ENCODE measurements at regions not wholly inside any gene's neighbourhood (a gene's known extent, or its start where the extent isn't known, plus 50 kb on each side); places are given as distances from the start of the nearest gene placed in this dataset.

DNA sequence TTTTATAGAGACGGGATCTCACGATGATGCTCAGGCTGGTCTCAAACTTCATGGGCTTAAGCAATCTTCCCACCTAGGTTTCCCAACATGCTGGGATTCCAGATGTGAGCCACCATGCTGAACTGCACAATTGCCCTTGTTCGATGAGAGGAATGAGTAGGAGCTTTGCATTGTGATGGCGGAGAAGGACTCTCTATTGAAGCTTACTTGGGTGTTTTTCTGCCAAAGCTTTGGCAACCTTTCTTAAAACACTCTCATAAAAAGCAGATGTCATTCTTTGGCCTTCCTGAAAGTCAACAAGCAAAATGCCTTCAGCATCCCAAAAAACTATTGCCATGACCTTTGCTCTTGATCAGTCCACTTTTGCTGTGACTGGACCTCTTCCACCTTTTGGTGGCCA is 904.8 kb upstream of the TMEM132C start:
- H3K4me3 Mint-ChIP-seq: no peak overlapping the region
- DNase-seq (no peak), ATAC-seq (no peak)
- H3K9me3 Mint-ChIP-seq: peaks cover 0 to 9% of the 10 kb centered on the region in 2 donors
- no peaks in the 10 kb centered on the region for H3K27me3 Mint-ChIP-seq
- no peak overlapping the region for H3K27ac Mint-ChIP-seq
- H3K4me1 Mint-ChIP-seq: no peaks in the 10 kb centered on the region

DNA sequence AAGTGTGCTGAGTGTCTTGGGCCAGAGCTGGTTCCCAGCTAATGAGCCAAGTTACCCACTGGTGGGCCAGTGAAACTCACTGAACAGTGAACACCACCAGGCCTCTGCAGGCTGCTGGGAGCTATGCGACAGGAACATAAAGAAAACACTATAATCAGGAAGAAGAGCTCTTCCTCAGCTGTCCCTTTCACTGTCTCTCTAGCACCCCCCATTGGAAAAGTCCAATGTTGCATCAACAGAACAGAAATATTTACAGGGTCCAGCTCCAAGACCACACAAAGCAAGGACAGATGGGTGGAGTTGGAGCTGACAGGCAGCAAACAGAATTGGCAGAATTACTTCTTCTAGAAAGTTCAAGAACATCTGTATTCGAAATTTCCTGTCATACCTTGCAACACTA is 903.6 kb upstream of the TMEM132C start:
- DNase-seq: no peak
- Mint-ChIP-seq H3K9me3 (peaks cover 0 to 9% of the 10 kb centered on the region in 2 donors), H3K4me3 (no peak overlapping the region), H3K4me1 (no peaks in the 10 kb centered on the region), H3K27me3 (no peaks in the 10 kb centered on the region), H3K27ac (no peak overlapping the region)
- ATAC-seq: no peak

DNA sequence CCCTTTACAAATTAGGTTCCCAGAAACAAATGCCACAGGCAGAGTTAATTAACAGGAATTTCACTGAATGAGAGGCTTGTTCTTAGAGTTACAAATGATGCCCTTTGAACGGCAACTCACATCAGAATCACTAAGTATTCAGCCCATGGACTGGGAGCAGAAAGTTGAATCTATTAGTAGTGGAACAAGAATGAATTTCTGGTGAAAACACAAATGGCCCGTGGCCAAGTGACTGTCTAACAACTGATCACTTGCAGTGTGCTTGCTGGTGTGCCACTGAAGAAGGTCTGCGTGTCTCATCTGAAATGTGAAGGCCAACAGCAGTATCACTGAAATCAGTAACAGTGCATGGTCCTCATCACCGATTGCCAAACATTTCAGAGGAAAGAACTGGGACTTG is 893.4 kb upstream of the TMEM132C start:
- Mint-ChIP-seq H3K27ac (no peak overlapping the region), H3K27me3 (peaks cover 9% of the 10 kb centered on the region), H3K4me1 (no peaks in the 10 kb centered on the region), H3K4me3 (no peak overlapping the region), H3K9me3 (peaks cover 0 to 7% of the 10 kb centered on the region in 2 donors)
- ATAC-seq (no peak), DNase-seq (no peak)

DNA sequence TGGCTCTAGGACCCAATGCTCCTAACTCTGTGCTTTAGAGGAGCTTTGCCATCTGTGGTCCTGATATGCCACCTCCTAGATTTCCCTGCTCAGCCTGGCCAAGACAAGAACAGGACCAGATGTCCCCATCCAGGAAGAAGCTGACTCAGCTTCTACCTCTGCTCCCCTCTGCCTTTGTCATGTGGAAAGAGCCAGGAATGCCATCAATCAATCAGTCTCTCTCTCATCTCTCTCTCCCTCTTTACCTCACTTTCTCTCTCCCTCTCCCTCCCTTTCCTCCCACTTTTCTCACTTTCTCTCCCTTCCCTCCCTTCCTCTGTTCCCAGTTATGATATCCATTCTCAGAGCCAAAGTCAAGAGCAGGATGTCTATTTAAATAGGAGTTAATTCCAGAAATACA is 892.5 kb upstream of the TMEM132C start:
- Mint-ChIP-seq H3K9me3 (peaks cover 0 to 7% of the 10 kb centered on the region in 2 donors), H3K4me1 (no peaks in the 10 kb centered on the region), H3K4me3 (no peak overlapping the region), H3K27me3 (peaks cover 9% of the 10 kb centered on the region), H3K27ac (no peak overlapping the region)
- ATAC-seq (no peak), DNase-seq (no peak)

DNA sequence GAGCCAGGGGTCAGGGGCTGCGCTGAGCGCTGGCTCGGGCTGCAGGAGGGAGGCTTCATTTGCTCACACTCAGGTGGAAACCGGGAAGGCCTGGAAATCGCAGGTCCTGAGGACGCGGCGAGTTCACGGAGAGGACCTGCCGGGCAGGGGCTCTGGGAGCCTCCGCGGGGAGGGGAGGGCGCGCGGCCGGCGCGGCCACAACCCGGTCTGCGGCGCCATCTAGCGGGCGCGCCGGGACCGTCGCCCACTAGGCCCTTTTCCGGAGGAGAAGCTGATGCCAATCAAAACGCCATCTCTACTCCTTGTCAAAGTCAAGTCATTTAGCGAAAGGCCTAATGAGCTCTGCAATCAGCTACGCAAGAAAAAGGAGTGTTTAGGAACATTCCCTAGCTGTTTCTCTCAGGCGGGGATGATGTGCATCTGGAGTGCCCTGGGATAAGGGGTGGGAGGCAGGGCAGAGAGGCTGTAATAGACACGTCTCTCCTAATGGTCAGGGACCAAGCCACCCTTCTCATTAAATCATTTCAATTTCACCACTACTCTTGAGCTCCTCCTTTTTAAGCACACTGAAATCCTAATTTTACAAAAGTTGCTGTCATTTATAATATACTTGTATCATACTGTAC is 885.8 kb upstream of the TMEM132C start:
- no peaks in the 10 kb centered on the region for H3K9me3 Mint-ChIP-seq
- peak; percentile 76 for ATAC-seq
- no peaks in the 10 kb centered on the region for H3K4me1 Mint-ChIP-seq
- H3K27me3 Mint-ChIP-seq: peaks cover 8% of the 10 kb centered on the region
- DNase-seq: peak; percentile 29 to 41
- peak overlapping the region in 1 of 2 donors; percentile 15 for H3K4me3 Mint-ChIP-seq
- no peak overlapping the region for H3K27ac Mint-ChIP-seq

DNA sequence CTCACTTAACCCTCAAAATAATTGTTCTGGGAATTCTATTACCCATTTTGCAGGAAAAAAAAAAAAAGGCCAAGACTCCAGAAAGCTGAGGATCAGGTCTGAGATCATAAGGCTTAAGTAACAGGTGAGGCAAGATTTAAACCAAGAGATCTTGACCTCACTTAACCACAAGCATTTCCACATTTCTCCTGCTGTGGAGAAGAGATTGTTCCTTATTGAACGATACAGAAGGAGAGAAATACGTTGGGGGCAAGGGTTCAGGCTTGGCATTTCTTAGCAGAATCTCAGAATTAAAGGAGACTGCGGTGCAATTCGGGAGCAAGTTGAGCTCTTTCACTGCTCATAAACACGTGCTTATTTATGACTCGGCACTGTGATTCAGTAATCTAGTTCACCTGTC is 885.3 kb upstream of the TMEM132C start:
- Mint-ChIP-seq H3K27me3 (peaks cover 8% of the 10 kb centered on the region), H3K27ac (no peak overlapping the region), H3K4me1 (no peaks in the 10 kb centered on the region), H3K4me3 (no peak overlapping the region), H3K9me3 (no peaks in the 10 kb centered on the region)
- DNase-seq (no peak), ATAC-seq (no peak)

DNA sequence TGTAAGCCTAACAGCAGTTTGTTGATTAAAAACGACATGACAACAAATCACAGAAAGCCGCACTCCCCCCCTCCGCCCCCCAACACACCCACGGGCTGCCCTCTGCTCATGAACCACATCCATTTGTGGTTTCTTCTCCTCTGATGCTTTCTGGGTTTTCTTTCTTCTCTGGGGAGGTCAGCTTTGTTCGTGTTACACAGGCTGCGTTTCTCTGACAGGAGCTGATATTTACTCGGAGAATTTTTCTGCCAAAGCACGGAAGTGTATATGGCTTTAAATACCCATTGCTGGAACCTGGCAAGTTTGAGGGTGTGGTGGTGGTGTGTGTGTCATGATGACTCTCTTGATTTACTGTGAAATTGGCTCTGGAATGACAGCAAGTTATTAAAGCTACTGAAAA is 883.7 kb upstream of the TMEM132C start:
- no peak overlapping the region for H3K4me3 Mint-ChIP-seq
- no peak for DNase-seq
- peaks cover 8% of the 10 kb centered on the region for H3K27me3 Mint-ChIP-seq

DNA sequence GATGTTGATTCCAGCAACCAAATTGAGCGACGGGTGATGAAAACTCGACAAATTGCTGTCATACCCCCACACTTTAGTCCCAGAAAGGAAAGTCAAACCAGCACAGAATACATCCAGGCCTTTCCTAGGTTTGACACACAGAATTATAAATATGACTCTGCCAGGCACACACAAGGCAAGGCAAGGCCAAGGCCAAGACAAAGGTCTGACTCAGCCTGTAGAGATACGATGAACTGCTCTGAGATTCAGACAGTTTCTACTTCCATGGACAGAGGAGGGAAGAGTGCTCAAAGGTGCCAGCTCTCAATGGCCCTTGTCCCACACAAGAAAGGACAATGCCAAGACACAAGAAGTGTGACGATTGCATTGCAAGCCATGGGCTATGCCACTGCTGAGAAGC is 880.2 kb upstream of the TMEM132C start:
- H3K4me3 Mint-ChIP-seq: no peak overlapping the region

More for the DNA sequence above, 883.7 kb upstream of the TMEM132C start:
- no peaks in the 10 kb centered on the region for H3K4me1 Mint-ChIP-seq
- ATAC-seq: no peak
- no peaks in the 10 kb centered on the region for H3K9me3 Mint-ChIP-seq
- H3K27ac Mint-ChIP-seq: no peak overlapping the region

DNA sequence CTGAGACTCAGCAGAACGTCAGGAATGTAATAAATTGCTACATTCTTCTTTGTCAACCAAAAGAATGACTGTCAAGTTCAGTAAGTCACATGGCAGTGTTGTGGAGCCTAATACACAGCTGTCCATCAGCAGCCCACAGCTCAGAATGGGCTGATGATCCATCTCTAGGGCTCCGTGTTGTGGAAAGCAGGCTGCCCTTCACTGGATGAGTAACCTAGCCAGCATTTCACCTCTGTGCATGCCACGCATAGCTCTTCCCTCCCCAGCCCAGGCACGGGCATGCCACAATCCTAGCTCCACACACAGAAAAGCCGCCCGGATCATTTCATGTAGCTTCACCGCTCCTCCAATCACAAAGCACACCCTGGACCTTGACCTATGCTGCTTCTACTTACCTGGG is 878.0 kb upstream of the TMEM132C start:
- H3K4me1 Mint-ChIP-seq: no peaks in the 10 kb centered on the region
- H3K27ac Mint-ChIP-seq: no peak overlapping the region
- no peaks in the 10 kb centered on the region for H3K9me3 Mint-ChIP-seq
- H3K4me3 Mint-ChIP-seq: no peak overlapping the region
- ATAC-seq (no peak), DNase-seq (no peak)
- no peaks in the 10 kb centered on the region for H3K27me3 Mint-ChIP-seq

More for the DNA sequence above, 880.2 kb upstream of the TMEM132C start:
- no peaks in the 10 kb centered on the region for H3K9me3 Mint-ChIP-seq
- no peaks in the 10 kb centered on the region for H3K27me3 Mint-ChIP-seq
- ATAC-seq (no peak), DNase-seq (no peak)
- no peaks in the 10 kb centered on the region for H3K4me1 Mint-ChIP-seq
- H3K27ac Mint-ChIP-seq: no peak overlapping the region

DNA sequence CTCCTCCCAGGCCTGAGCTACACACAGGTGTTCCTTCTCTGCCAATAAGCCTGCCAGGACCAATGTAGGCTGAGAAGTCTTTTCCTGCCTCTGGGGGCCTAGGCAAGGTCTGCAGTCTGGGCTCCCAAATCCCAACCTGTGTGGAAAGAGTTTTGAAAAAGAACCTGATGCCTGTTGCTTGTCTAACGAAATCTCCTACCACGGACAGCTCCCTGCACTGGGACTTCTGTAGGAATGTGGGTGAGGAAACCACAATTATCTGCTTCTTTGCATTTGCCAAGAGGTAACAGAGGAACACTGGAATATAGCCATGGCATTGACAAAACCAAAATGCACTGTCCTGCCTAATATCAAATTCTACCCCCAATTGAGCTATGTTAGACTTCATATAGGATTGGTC is 877.0 kb upstream of the TMEM132C start:
- Mint-ChIP-seq H3K4me1 (no peaks in the 10 kb centered on the region), H3K4me3 (no peak overlapping the region)
- DNase-seq: no peak

DNA sequence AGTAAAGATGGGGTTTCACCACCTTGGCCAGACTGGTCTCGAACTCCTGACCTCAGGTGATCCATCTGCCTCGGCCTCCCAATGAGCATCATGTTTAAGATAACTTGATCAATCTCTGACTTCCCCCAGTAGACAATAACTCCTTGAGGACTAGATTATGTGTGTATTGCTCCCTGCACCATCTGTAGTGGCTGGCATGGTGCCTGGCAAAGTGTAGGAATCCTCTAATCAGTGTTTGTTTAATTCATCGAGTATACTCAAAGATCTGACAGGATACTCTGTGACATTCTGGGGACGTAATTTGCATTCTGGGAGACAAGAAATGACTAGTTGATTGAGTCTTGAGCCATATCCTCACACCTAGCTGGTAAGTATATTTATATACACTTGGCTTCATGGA is 873.5 kb upstream of the TMEM132C start:
- Mint-ChIP-seq H3K9me3 (no peaks in the 10 kb centered on the region), H3K27ac (no peak overlapping the region)

More for the DNA sequence above, 877.0 kb upstream of the TMEM132C start:
- no peak for ATAC-seq
- Mint-ChIP-seq H3K27me3 (peaks cover 4% of the 10 kb centered on the region), H3K9me3 (no peaks in the 10 kb centered on the region), H3K27ac (no peak overlapping the region)

DNA sequence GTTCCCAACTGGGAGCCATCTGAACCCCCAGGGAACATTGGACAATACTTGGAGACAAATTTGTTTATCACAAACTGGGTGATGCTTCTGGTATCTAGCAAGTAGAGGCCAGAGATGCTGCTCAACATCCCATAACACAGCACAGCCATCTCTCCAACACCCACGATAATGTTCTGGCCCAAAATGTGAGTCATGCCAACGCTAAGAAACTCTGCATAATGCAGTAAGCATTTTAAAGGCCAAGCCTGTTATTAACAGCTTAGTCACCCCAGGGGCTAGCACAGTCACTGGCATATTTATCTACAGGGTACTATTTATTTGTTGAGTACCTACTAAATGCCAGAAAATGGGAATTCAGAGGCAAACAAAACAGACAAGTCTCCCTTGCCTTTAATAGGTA is 873.1 kb upstream of the TMEM132C start:
- no peak for ATAC-seq
- DNase-seq: no peak
- Mint-ChIP-seq H3K4me1 (no peaks in the 10 kb centered on the region), H3K4me3 (no peak overlapping the region), H3K27ac (no peak overlapping the region), H3K9me3 (no peaks in the 10 kb centered on the region), H3K27me3 (peaks cover 19% of the 10 kb centered on the region)

More for the DNA sequence above, 873.5 kb upstream of the TMEM132C start:
- no peak for DNase-seq
- Mint-ChIP-seq H3K4me1 (no peaks in the 10 kb centered on the region), H3K27me3 (peaks cover 19% of the 10 kb centered on the region), H3K4me3 (no peak overlapping the region)
- no peak for ATAC-seq

DNA sequence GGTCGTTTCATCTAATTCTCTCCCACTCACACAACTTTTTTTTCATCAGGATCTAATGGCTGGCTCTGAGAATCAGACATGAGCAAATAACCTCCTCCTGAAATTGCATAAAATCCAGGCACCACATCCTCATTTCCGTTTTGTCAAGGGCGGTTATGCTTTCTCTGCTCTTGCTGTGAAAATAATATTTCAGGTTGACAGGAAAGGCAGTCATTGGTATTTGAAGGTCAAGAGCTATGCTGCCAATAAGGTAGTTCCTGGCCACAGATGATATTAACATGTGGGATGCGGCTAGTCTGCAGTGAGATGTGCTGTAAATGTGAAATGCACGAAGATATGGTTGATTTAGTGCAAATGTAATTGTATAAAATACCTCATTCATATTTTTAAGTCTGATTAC is 870.2 kb upstream of the TMEM132C start:
- no peak overlapping the region for H3K27ac Mint-ChIP-seq
- H3K27me3 Mint-ChIP-seq: peaks cover 19% of the 10 kb centered on the region
- DNase-seq (no peak), ATAC-seq (no peak)
- H3K4me3 Mint-ChIP-seq: no peak overlapping the region
- no peaks in the 10 kb centered on the region for H3K9me3 Mint-ChIP-seq
- no peaks in the 10 kb centered on the region for H3K4me1 Mint-ChIP-seq

DNA sequence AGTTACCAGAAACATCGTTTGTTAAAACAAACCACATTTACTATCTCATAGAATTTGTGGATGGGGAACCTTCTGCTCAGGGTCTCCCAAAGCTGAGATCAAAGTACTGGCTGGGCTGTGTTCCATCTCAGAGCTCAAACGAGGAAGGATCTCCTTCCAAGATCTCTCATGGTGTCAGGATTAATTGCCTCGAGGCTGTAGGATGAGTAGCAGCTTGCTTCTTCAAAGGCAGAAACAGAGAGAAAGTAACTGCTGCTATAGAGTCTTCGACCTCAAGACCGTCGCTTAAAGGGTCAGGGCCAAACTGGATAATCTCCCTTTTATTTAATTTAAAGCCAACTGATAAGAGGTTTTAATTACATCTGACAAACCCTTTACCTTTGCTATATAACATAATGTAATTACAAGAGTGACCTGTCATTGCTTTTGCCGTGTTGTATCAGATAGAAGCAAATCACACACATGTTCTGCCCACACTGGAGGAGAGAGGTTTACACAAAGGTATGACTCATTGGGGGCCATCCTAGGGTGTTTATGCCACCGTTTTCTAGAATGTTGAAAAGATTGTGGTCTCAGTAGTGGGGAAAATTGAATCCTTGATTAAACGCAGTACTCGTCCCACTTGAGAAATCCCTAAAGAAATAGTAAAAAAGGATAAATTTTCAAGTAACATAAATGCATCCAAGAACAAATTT is 868.8 kb upstream of the TMEM132C start:
- DNase-seq (no peak), ATAC-seq (no peak)
- H3K27ac Mint-ChIP-seq: no peak overlapping the region
- no peaks in the 10 kb centered on the region for H3K9me3 Mint-ChIP-seq
- no peak overlapping the region for H3K4me3 Mint-ChIP-seq
- no peaks in the 10 kb centered on the region for H3K4me1 Mint-ChIP-seq
- peaks cover 19% of the 10 kb centered on the region for H3K27me3 Mint-ChIP-seq

DNA sequence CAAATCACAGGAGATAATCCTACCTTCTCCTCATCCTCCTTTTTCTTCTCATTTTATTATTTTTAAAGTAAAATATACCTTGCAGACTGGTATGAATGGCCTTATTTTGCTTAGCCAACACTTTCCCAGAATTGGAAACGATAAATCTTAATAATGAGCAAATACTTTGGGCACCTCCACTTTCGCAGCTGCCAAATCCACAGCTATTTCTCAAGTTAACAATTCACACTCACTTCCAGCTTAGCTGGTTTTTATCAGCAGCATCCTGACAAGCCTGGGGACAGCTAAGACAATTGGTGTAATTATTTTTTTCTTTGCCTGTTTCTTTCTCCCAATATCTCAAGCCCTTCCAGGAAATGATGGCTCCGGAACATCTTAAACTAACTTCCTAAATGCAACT is 867.5 kb upstream of the TMEM132C start:
- no peak overlapping the region for H3K4me3 Mint-ChIP-seq
- DNase-seq (no peak), ATAC-seq (no peak)
- peaks cover 19% of the 10 kb centered on the region for H3K27me3 Mint-ChIP-seq
- no peaks in the 10 kb centered on the region for H3K4me1 Mint-ChIP-seq
- no peaks in the 10 kb centered on the region for H3K9me3 Mint-ChIP-seq
- H3K27ac Mint-ChIP-seq: no peak overlapping the region

DNA sequence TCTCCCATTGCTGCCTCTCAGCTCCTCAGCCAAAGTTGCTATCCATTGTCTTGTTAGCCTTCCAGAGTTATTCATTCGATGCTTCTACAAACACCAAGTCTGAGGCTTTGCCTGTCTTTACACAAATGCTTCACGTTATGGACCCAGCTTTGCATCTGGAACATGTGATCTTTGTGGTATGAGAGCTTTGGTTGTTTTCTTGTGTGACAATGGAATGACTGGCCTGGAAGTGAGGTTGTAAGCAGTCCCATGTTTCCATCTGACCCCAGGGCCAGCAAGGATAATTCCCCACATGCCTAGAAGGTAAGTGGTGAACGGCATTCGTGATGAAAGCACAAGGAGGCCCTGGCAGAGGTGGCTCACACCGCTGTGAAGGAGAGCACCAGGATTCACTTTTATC is 866.7 kb upstream of the TMEM132C start:
- Mint-ChIP-seq H3K9me3 (no peaks in the 10 kb centered on the region), H3K4me3 (no peak overlapping the region), H3K4me1 (no peaks in the 10 kb centered on the region), H3K27me3 (peaks cover 12% of the 10 kb centered on the region), H3K27ac (no peak overlapping the region)
- DNase-seq: no peak
- no peak for ATAC-seq

DNA sequence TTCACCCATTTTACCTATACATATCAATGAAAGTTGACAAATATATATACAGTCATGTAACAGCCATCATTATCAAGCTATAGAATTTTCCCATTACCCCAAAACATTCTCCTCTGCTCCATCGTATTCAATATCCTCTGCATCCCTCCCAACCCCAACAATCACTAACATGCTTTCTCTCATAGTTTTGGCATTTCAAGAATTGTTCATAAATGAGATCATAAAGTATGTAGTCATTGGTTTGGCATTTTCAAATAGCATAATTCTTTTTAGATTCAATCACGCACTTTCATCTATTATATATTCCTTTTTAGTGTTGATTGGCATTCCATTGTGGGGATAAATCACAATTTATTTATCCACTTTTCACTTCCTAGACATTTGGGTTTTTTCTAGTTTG is 866.0 kb upstream of the TMEM132C start:
- peaks cover 12% of the 10 kb centered on the region for H3K27me3 Mint-ChIP-seq
- no peak overlapping the region for H3K4me3 Mint-ChIP-seq
- no peaks in the 10 kb centered on the region for H3K4me1 Mint-ChIP-seq
- H3K9me3 Mint-ChIP-seq: no peaks in the 10 kb centered on the region
- no peak for ATAC-seq
- DNase-seq: no peak
- no peak overlapping the region for H3K27ac Mint-ChIP-seq
